Mesenchymal stem cell (in vitro differentiated cells and primary cell): ENCODE measurements at regions not wholly inside any gene's neighbourhood (a gene's known extent, or its start where the extent isn't known, plus 50 kb on each side); places are given as distances from the start of the nearest gene placed in this dataset.
A peak's percentile ranks its signal among the peaks of the same experiment; 100 is the strongest.
"Not testable (repeated sequence)": the region's sequence is repeated elsewhere in the genome, so short reads cannot be mapped to it uniquely, and the experiment has no call there.

Experiments
- DNase-seq: peaks from one replicate; pipeline ENCODE4 v3.0.0-alpha.2; 2013
- H2AFZ ChIP-seq: one replicate; pipeline ENCODE4 v1.6.1; 2013; ENCODE audit warnings: low read depth, mild to moderate bottlenecking, control low read depth, inconsistent platforms, low read length, moderate library complexity
- H2AK5ac ChIP-seq: 2 replicates; pipeline ENCODE4 v1.6.1; 2013; ENCODE audit warnings: low read length, moderate library complexity, mild to moderate bottlenecking, inconsistent platforms; ENCODE audit not compliant: severe bottlenecking
- H2BK120ac ChIP-seq: one replicate; pipeline ENCODE4 v1.6.1; 2013; ENCODE audit warnings: low read depth, mild to moderate bottlenecking, inconsistent platforms, low read length, moderate library complexity
- H2BK12ac ChIP-seq, 2 experiments: one replicate each; pipeline ENCODE4 v1.6.1; 2013; ENCODE audit warnings: inconsistent platforms in 2 of 2, low read length in 2 of 2, mild to moderate bottlenecking in 2 of 2, moderate library complexity in 2 of 2, control low read depth in 1 of 2
- H2BK15ac ChIP-seq: one replicate; pipeline ENCODE4 v1.6.1; 2013; ENCODE audit warnings: mild to moderate bottlenecking, low read depth, inconsistent platforms; ENCODE audit not compliant: poor library complexity, severe bottlenecking
- H2BK5ac ChIP-seq: 2 replicates; pipeline ENCODE4 v1.6.1; 2013; ENCODE audit warnings: low read depth, mild to moderate bottlenecking, low read length, control low read depth, inconsistent platforms; ENCODE audit not compliant: poor library complexity, severe bottlenecking
- H3K14ac ChIP-seq, 2 experiments: one replicate each; pipeline ENCODE4 v1.6.1; 2013; ENCODE audit warnings: inconsistent platforms in 2 of 2, low read length in 2 of 2, control low read depth in 1 of 2, mild to moderate bottlenecking in 1 of 2, moderate library complexity in 1 of 2
- H3K18ac ChIP-seq, 2 experiments: one replicate each; pipeline ENCODE4 v1.6.1; 2013; ENCODE audit warnings: inconsistent platforms in 2 of 2, low read length in 2 of 2, control low read depth in 1 of 2, low read depth in 1 of 2, mild to moderate bottlenecking in 1 of 2
- H3K23ac ChIP-seq, 2 experiments: one replicate each; pipeline ENCODE4 v1.6.1; 2013; ENCODE audit warnings: inconsistent platforms in 2 of 2, low read length in 2 of 2, mild to moderate bottlenecking in 2 of 2, moderate library complexity in 2 of 2, control low read depth in 1 of 2
- H3K27ac ChIP-seq: 2 replicates; pipeline ENCODE4 v1.5.1; 2013; ENCODE audit warnings: mild to moderate bottlenecking, moderate library complexity, low read length, control low read depth, inconsistent platforms; ENCODE audit not compliant: poor library complexity, severe bottlenecking
- H3K27me3 ChIP-seq, 2 experiments: 2 replicates each; pipeline versions ENCODE4 v1.6.1 to v1.7.0; 2013; ENCODE audit warnings: low read length in 2 of 2, mild to moderate bottlenecking in 2 of 2, moderate library complexity in 2 of 2, control low read depth in 1 of 2, inconsistent platforms in 1 of 2; ENCODE audit not compliant: control insufficient read depth in 1 of 2, insufficient read depth in 1 of 2
- H3K36me3 ChIP-seq, 2 experiments: 2 replicates each; pipeline versions ENCODE4 v1.6.1 to v1.7.0; 2013; ENCODE audit warnings: low read length in 2 of 2, control low read depth in 1 of 2, inconsistent platforms in 1 of 2, low read depth in 1 of 2, mild to moderate bottlenecking in 1 of 2; ENCODE audit not compliant: insufficient read depth in 2 of 2, control insufficient read depth in 1 of 2
- H3K4ac ChIP-seq, 2 experiments: one replicate each; pipeline ENCODE4 v1.6.1; 2013; ENCODE audit warnings: inconsistent platforms in 2 of 2, low read length in 2 of 2, mild to moderate bottlenecking in 2 of 2, moderate library complexity in 2 of 2, control low read depth in 1 of 2, low read depth in 1 of 2
- H3K4me1 ChIP-seq: 2 replicates; pipeline ENCODE4 v1.6.1; 2013; ENCODE audit warnings: low read depth, low read length, control low read depth; ENCODE audit not compliant: control insufficient read depth, insufficient read depth
- H3K4me2 ChIP-seq: 2 replicates; pipeline ENCODE4 v1.6.1; 2013; ENCODE audit warnings: low read length, mild to moderate bottlenecking, inconsistent platforms; ENCODE audit not compliant: poor library complexity, severe bottlenecking
- H3K4me3 ChIP-seq, 2 experiments: 2 replicates each; pipeline versions ENCODE4 v1.5.1 to v1.7.0; 2013; ENCODE audit warnings: low read length in 2 of 2, mild to moderate bottlenecking in 2 of 2, control low read depth in 1 of 2, low read depth in 1 of 2; ENCODE audit not compliant: insufficient read depth in 1 of 2
- H3K79me1 ChIP-seq: replicated peaks from 2 replicates; pipeline ENCODE4 v1.6.1; 2013; ENCODE audit warnings: mild to moderate bottlenecking, control low read depth, low read length, inconsistent platforms; ENCODE audit not compliant: poor library complexity, severe bottlenecking
- H3K9ac ChIP-seq: 2 replicates; pipeline ENCODE4 v1.7.0; 2013; ENCODE audit warnings: mild to moderate bottlenecking, low read length, moderate library complexity
- H3K9me3 ChIP-seq: 2 replicates; pipeline ENCODE4 v1.7.0; 2013; ENCODE audit warnings: mild to moderate bottlenecking, low read length; ENCODE audit not compliant: control insufficient read depth
- H4K8ac ChIP-seq: one replicate; pipeline ENCODE4 v1.6.1; 2013; ENCODE audit warnings: inconsistent platforms, mild to moderate bottlenecking, low read length, moderate library complexity
- H4K91ac ChIP-seq: one replicate; pipeline ENCODE4 v1.6.1; 2013; ENCODE audit warnings: mild to moderate bottlenecking, low read length, inconsistent platforms
- WGBS: methylation state at CpG from one replicate; pipeline ENCODE4 v1.1.7; 2013; ENCODE audit warnings: mixed read lengths; 5-methylcytosine and 5-hydroxymethylcytosine counted together

DNA sequence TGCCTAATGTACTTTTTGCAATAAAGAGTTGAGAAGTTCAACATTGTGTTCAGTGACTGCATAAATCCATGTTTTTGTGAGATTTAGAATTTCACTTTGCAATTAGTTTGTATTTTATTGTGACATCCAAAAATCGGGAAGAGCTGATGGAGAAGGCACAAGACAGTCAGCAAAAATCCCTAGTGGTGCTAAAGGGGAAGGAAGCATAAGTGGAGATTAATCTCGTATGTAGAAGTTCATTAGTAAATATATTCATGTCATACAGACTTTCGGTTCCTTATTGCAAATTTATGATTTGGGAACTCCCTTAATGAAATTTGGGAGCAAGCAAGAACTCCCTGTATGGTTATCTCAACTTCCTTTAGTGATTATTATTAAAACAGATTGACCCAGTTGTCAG lies 57.8 kb upstream of the SLC39A8 start:
- Histone ChIP-seq H3K27me3 (no peaks in the 10 kb centered on the region), H2AFZ (no peak overlapping the region), H2BK15ac (no peak overlapping the region), H2BK12ac (no peak overlapping the region), H3K14ac (no peak overlapping the region), H3K4ac (no peak overlapping the region), H2BK120ac (no peak overlapping the region), H2BK5ac (no peak overlapping the region), H3K27ac (no peak overlapping the region), H3K79me1 (no peaks in the 10 kb centered on the region), H2AK5ac (no peak overlapping the region), H3K9me3 (no peaks in the 10 kb centered on the region), H3K36me3 (no peaks in the 10 kb centered on the region), H3K23ac (no peak overlapping the region), H3K18ac (no peak overlapping the region), H3K9ac (no peak overlapping the region), H4K91ac (no peak overlapping the region), H4K8ac (no peak overlapping the region), H3K4me2 (no peak overlapping the region), H3K4me1 (no peaks in the 10 kb centered on the region), H3K4me3 (no peak overlapping the region)
- 100% methylated on average over 2 of the region's 3 CpGs for WGBS
- DNase-seq, result no peak

DNA sequence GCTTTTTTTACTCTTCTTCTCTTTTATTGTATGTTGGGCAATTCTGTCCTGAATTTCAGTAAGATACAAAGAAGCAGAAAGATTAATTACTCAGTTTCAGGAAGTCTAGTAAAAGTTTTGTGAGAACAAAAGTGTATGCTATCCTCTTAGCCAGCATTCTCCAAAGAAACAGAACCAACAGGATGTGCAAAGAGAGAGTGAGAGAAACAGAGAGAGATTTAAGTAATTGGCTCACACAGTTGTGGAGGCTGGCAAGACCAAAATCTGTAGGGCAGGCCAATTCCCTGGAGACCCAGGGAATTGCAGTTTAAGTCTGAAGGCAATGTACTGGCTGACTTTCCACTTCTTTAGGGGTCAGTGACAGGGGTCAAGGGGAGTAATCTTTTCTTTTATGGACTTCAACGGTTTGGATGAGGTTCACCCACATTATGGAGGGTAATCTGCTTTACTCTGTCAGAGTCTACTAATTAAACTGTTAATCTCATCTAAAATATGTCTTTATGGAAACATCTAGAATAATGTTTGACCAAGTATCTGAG lies 59.2 kb upstream of the SLC39A8 start:
- Histone ChIP-seq H4K8ac (no peak overlapping the region), H2BK120ac (no peak overlapping the region), H3K27me3 (no peaks in the 10 kb centered on the region), H3K9me3 (no peaks in the 10 kb centered on the region), H3K4ac (no peak overlapping the region), H2AFZ (no peak overlapping the region), H3K27ac (no peak overlapping the region), H3K9ac (peak overlapping the region; percentile 46), H3K4me2 (no peak overlapping the region), H2BK12ac (no peak overlapping the region), H2AK5ac (no peak overlapping the region), H2BK5ac (no peak overlapping the region), H2BK15ac (no peak overlapping the region), H3K4me3 (no peak overlapping the region), H3K79me1 (no peaks in the 10 kb centered on the region), H3K4me1 (no peaks in the 10 kb centered on the region), H3K23ac (no peak overlapping the region), H4K91ac (no peak overlapping the region), H3K14ac (no peak overlapping the region), H3K36me3 (no peaks in the 10 kb centered on the region), H3K18ac (no peak overlapping the region)
- no CpG with 5 or more reads among the region's 1 CpG for WGBS
- peak; percentile 28 for DNase-seq

DNA sequence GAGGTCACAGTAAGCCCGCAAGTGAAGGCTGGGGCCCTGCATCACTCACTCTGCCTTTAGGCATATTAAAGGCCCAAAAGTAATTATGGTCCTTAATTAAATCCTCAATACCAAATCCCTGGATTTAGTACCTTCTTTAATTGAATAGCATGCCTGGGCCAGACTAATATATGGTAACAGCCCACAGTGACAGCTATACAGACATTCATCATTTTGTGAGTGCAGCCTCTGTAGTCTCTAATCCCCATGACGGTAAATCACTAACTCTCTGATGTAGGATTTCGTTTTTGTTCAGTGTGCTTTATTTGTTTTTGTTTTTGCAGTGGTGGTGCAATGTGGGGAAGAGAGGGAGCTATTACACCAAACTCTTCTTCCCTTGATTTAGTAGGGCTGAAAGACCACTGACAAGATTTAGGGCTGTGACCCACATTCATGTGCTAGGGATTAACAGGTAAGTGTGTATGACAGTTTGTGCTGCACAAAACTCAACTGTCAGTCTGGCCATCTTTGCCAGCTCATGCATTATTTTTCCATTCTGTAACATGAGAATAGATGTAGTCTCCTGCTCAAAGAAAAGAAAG lies 60.6 kb upstream of the SLC39A8 start:
- 76% methylated on average over 2 of the region's 3 CpGs for WGBS
- no peak overlapping the region for H2BK120ac ChIP-seq

DNA sequence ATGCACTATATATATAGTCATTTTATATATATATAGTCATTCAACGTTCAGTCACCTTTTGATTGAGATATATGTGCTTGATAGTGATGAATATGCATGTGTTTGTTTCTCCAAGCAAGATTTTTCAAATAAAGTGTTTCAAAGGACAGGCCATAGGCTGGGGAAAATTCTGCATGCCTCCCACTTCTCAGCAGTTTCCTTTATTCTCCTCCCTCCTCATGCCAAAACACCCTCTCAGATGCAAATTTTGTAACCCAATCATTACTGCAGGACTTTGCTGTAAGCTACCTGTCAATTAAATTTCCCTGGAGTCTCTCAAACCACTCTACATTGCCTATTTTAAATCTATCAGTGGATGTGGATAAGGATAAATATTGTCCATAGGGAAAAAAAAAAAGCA lies 65.6 kb upstream of the SLC39A8 start:
- H3K18ac ChIP-seq, H3K4me3 ChIP-seq, H3K27ac ChIP-seq, H2AFZ ChIP-seq, H3K14ac ChIP-seq, H3K4ac ChIP-seq, H4K91ac ChIP-seq, H2BK5ac ChIP-seq, H3K4me2 ChIP-seq, H3K27me3 ChIP-seq, H2AK5ac ChIP-seq, DNase-seq, H3K79me1 ChIP-seq, H2BK120ac ChIP-seq, H2BK15ac ChIP-seq, H3K9ac ChIP-seq, H2BK12ac ChIP-seq, H3K23ac ChIP-seq, H3K4me1 ChIP-seq, H3K9me3 ChIP-seq, H4K8ac ChIP-seq, H3K36me3 ChIP-seq: not testable (repeated sequence)
- no CpG with 5 or more reads among the region's 1 CpG for WGBS

More for the DNA sequence above, 60.6 kb upstream of the SLC39A8 start:
- Histone ChIP-seq H3K4me2 (no peak overlapping the region), H3K18ac (no peak overlapping the region), H3K4ac (no peak overlapping the region), H2BK12ac (no peak overlapping the region), H3K9me3 (no peaks in the 10 kb centered on the region), H3K9ac (no peak overlapping the region), H2BK15ac (no peak overlapping the region), H3K14ac (no peak overlapping the region), H4K91ac (no peak overlapping the region), H2BK5ac (no peak overlapping the region), H2AK5ac (no peak overlapping the region), H3K36me3 (no peaks in the 10 kb centered on the region), H3K23ac (no peak overlapping the region), H2AFZ (no peak overlapping the region), H3K79me1 (no peaks in the 10 kb centered on the region), H3K4me1 (no peaks in the 10 kb centered on the region), H3K27ac (no peak overlapping the region), H3K4me3 (no peak overlapping the region), H4K8ac (no peak overlapping the region), H3K27me3 (no peaks in the 10 kb centered on the region)
- no peak for DNase-seq
